K562 (cell line): ENCODE measurements at regions not wholly inside any gene's neighbourhood (a gene's known extent, or its start where the extent isn't known, plus 50 kb on each side); places are given as distances from the start of the nearest gene placed in this dataset.
"Not testable (repeated sequence)": the region's sequence is repeated elsewhere in the genome, so short reads cannot be mapped to it uniquely, and the experiment has no call there.

Source experiments
- ATAC-seq: fragments of 200-7000 bp; cut with Tn5 transposase; 3 replicates; pipeline ENCODE4 v1.9.1; 2020; ENCODE audit warnings: moderate library complexity
- BruUV-seq: library from RNA; stranded (reverse); fragments of 400-500 nt; replicated peaks from 2 replicates; lab custom pipeline; 2021; lab: Mats Ljungman, UMichigan
- CTCF ChIA-PET: fragments of 300-600 bp; formaldehyde crosslinking; extraction: SDS; loops from one replicate; lab custom pipeline; 2021; ENCODE audit warnings: low intra/inter-chr PET ratio; lab: Yijun Ruan, JAX
- POLR2A ChIA-PET: fragments of 300-600, 350-650 bp; sonication (Branson Sonifier 250); formaldehyde crosslinking; extraction: SDS; loops from one replicate; lab custom pipeline; 2021; ENCODE audit warnings: antibody characterized with exemption, inconsistent platforms; lab: Yijun Ruan, JAX
- DNase-seq, 4 experiments: peaks; one replicate each; pipeline versions ENCODE4 v3.0.0 to v3.0.0-alpha.2; 2011 to 2018; ENCODE audit warnings: low spot score in 3 of 4, mixed read lengths in 3 of 4; ENCODE audit errors: extremely low read depth in 1 of 4
- FAIRE-seq: peaks from 2 replicates; lab custom pipeline; 2011; peaks lifted over from hg19 to GRCh38; lab: Jason Lieb, UNC
- H2AFZ ChIP-seq: 2 replicates; pipeline ENCODE4 v1.6.0; 2011; ENCODE audit warnings: low read depth, low read length, control low read depth, inconsistent platforms
- H3K27ac ChIP-seq: fragments of 200-600 bp; 3 replicates; pipeline ENCODE4 v1.8.0; 2011; ENCODE audit warnings: low read depth, mild to moderate bottlenecking, control low read depth, inconsistent platforms, low read length, moderate library complexity, mixed read lengths; ENCODE audit errors: extremely low read depth
- H3K27me3 ChIP-seq, 2 experiments: fragments of 300-600 bp in 1 of 2; 2 replicates in 1 of 2; 3 replicates in 1 of 2; pipeline versions ENCODE4 v1.6.0 to v1.8.0; 2011; ENCODE audit warnings: inconsistent platforms in 2 of 2, low read length in 2 of 2, mild to moderate bottlenecking in 1 of 2, mixed read lengths in 1 of 2, moderate library complexity in 1 of 2; ENCODE audit not compliant: control insufficient read depth in 2 of 2, insufficient read depth in 2 of 2
- H3K36me3 ChIP-seq: fragments of 300-600 bp; 3 replicates; pipeline ENCODE4 v1.8.0; 2011; ENCODE audit warnings: mild to moderate bottlenecking, low read length, inconsistent platforms; ENCODE audit not compliant: control insufficient read depth, insufficient read depth
- H3K4me1 ChIP-seq, 2 experiments: fragments of 200-600 bp in 1 of 2; replicated peaks in 1 of 2; 2 replicates in 1 of 2; 3 replicates in 1 of 2; pipeline versions ENCODE4 v1.5.1 to v1.8.0; 2011; ENCODE audit warnings: inconsistent platforms in 2 of 2, low read length in 2 of 2, mild to moderate bottlenecking in 1 of 2, mixed read lengths in 1 of 2, moderate library complexity in 1 of 2; ENCODE audit not compliant: control insufficient read depth in 2 of 2, insufficient read depth in 2 of 2
- H3K4me2 ChIP-seq: 2 replicates; pipeline ENCODE4 v1.6.1; 2011; ENCODE audit warnings: low read length, control low read depth, inconsistent platforms, mixed read lengths; ENCODE audit not compliant: insufficient read depth
- H3K4me3 ChIP-seq: fragments of 200-600 bp; sonication (generic), shearing (Covaris generic); 2 replicates; pipeline ENCODE4 v1.5.1; 2016; ENCODE audit warnings: control low read depth, inconsistent platforms
- H3K79me2 ChIP-seq: fragments of 200-600 bp; 3 replicates; pipeline ENCODE4 v1.8.0; 2011; ENCODE audit warnings: low read length, inconsistent platforms; ENCODE audit not compliant: control insufficient read depth, insufficient read depth
- H3K9ac ChIP-seq, 2 experiments: 2 replicates each; pipeline versions ENCODE4 v1.6.0 to v1.6.1; 2011; ENCODE audit warnings: low read depth in 2 of 2, low read length in 2 of 2, control low read depth in 1 of 2, inconsistent platforms in 1 of 2, mild to moderate bottlenecking in 1 of 2, mixed read lengths in 1 of 2; ENCODE audit not compliant: insufficient read depth in 1 of 2
- H3K9me1 ChIP-seq: one replicate; pipeline ENCODE4 v1.6.0; 2011; ENCODE audit warnings: inconsistent platforms, mild to moderate bottlenecking, low read length, moderate library complexity; ENCODE audit not compliant: control insufficient read depth, insufficient read depth
- H3K9me3 ChIP-seq: replicated peaks from 2 replicates; pipeline ENCODE4 v1.5.1; 2011; ENCODE audit warnings: low read depth, low read length, inconsistent platforms; ENCODE audit not compliant: control insufficient read depth, insufficient read depth
- H4K20me1 ChIP-seq: replicated peaks from 2 replicates; pipeline ENCODE4 v1.6.1; 2011; ENCODE audit warnings: low read length, inconsistent platforms, mixed read lengths; ENCODE audit not compliant: control insufficient read depth, insufficient read depth
- HDAC8 ChIP-seq: fragments of 450-650 bp; IDR thresholded peaks from 2 replicates; pipeline ENCODE4 v1.6.1; 2016; ENCODE audit warnings: mild to moderate bottlenecking, missing genetic modification characterization, moderate library complexity, missing compliant biosample characterization
- VEZF1 ChIP-seq: fragments of 200-800 bp; sonication (Bioruptor generic); IDR thresholded peaks from 2 replicates; pipeline ENCODE4 v1.6.1; 2017; ENCODE audit warnings: missing genetic modification characterization, missing compliant biosample characterization
- ZNF551 ChIP-seq: fragments of 250-450 bp; sonication (Bioruptor Pico); IDR thresholded peaks from 2 replicates; pipeline ENCODE4 v1.5.0; 2021; ENCODE audit warnings: mild to moderate bottlenecking, moderate library complexity
- WGBS: fragments of 100-300 bp; shearing (Covaris generic); methylation state at CpG from one replicate; pipeline ENCODE4 v1.1.6; 2016; ENCODE audit warnings: low coverage, mixed read lengths; ENCODE audit not compliant: insufficient coverage; ENCODE audit errors: missing lambda C conversion rate; 5-methylcytosine and 5-hydroxymethylcytosine counted together
- in situ Hi-C: fragments of 300-500 bp; cut with MboI; formaldehyde crosslinking; loops from 4 replicates; pipeline ENCODE4 v1.15.0; 2018; ENCODE audit warnings: inconsistent platforms, mixed read lengths
- intact Hi-C: fragments of 100-400 bp; cut with micrococcal nuclease; formaldehyde crosslinking; loops from 2 replicates; pipeline ENCODE4 v1.14.2; 2022

GRCh38 chr3:46797486-46797885 is 65.8 kb downstream of the MYL3 start:
- ChIA-PET POLR2A (interaction anchor here (1.0 kb wide), 1 partner anchor 41 kb away, joined by 3 read pairs; no protein-coding TSS in a partner anchor), CTCF (no interaction called here)
- no peaks in the 10 kb centered on the region for H3K9me3 ChIP-seq
- no peak overlapping the region for H3K4me2 ChIP-seq
- TF ChIP-seq VEZF1 (CRISPR knock-in tag) (no peak), ZNF551 (CRISPR knock-in tag) (no peak), HDAC8 (tag) (no peak)
- FAIRE-seq = no peak
- H3K79me2 ChIP-seq = no peaks in the 10 kb centered on the region
- H4K20me1 ChIP-seq = no peaks in the 10 kb centered on the region
- intact Hi-C loops (no loop called here), in situ Hi-C loops (no loop called here)
- no peak overlapping the region for H3K9ac ChIP-seq
- no peaks in the 10 kb centered on the region for H3K4me1 ChIP-seq
- H3K27ac ChIP-seq = no peak overlapping the region
- H3K4me3 ChIP-seq = no peak overlapping the region
- H3K9me1 ChIP-seq = no peaks in the 10 kb centered on the region
- DNase-seq = no peak
- H2AFZ ChIP-seq = no peak overlapping the region
- no peaks in the 10 kb centered on the region for H3K27me3 ChIP-seq
- H3K36me3 ChIP-seq = no peaks in the 10 kb centered on the region
- ATAC-seq = no peak
- BruUV-seq = no TSS peak

- BruUV-seq, FAIRE-seq, in situ Hi-C loops: not testable (repeated sequence)
These were observed 69.9 kb downstream of the MYL3 start for GRCh38 chr3:46793340-46793739.

More at GRCh38 chr3:46793340-46793739, 69.9 kb downstream of the MYL3 start:
- DNase-seq, CTCF ChIA-PET, POLR2A ChIA-PET, H2AFZ ChIP-seq, ATAC-seq, H3K36me3 ChIP-seq, H4K20me1 ChIP-seq, H3K79me2 ChIP-seq, H3K27ac ChIP-seq, H3K4me3 ChIP-seq, H3K4me2 ChIP-seq, intact Hi-C loops, H3K4me1 ChIP-seq, H3K9me1 ChIP-seq, H3K9ac ChIP-seq, H3K9me3 ChIP-seq: not testable (repeated sequence)
- 0% methylated on average over 2 of the region's 2 CpGs for WGBS
- peaks cover 0 to 15% of the 10 kb centered on the region in 2 experiments; a peak in 2 of 5 replicates for H3K27me3 ChIP-seq
